Thyroid gland (tissue), 4 donors: ENCODE measurements at regions not wholly inside any gene's neighbourhood (a gene's known extent, or its start where the extent isn't known, plus 50 kb on each side); places are given as distances from the start of the nearest gene placed in this dataset.

ENCODE experiments used
- DNase-seq, 2 donors: peaks; one replicate each; pipeline ENCODE4 v3.0.0-alpha.2; 2019
- H3K27ac ChIP-seq, 3 donors: fragments of 200-600 bp; sonication (generic); 1 replicate in 2 of 3; 2 replicates in 1 of 3; pipeline ENCODE4 v1.5.1; 2016 to 2019; ENCODE audit warnings: mild to moderate bottlenecking in 1 of 3, moderate library complexity in 1 of 3
- H3K27me3 ChIP-seq: fragments of 200-600 bp; sonication (generic); one replicate; pipeline ENCODE4 v1.5.1; 2019
- H3K36me3 ChIP-seq, 2 donors: fragments of 200-600 bp; sonication (generic); one replicate each; pipeline ENCODE4 v1.5.1; 2016 to 2019
- H3K4me1 ChIP-seq, 2 donors: fragments of 200-600 bp; sonication (generic); one replicate each; pipeline ENCODE4 v1.5.1; 2017 to 2019
- H3K4me3 ChIP-seq, 3 donors: fragments of 200-600 bp; sonication (generic); replicated peaks in 1 of 3; 1 replicate in 2 of 3; 2 replicates in 1 of 3; pipeline ENCODE4 v1.5.1; 2016; ENCODE audit warnings: mild to moderate bottlenecking in 1 of 3
- H3K9me3 ChIP-seq: fragments of 200-600 bp; sonication (generic); one replicate; pipeline ENCODE4 v1.5.1; 2017
- POLR2A ChIP-seq, 2 donors: fragments of 450-650 bp; IDR thresholded peaks; one replicate each; pipeline ENCODE4 v1.6.1; 2017; ENCODE audit warnings: antibody characterized with exemption in 2 of 2, mild to moderate bottlenecking in 2 of 2, moderate library complexity in 1 of 2
- WGBS, 2 donors: methylation state at CpG; one replicate each; pipeline ENCODE4 v1.1.5; 2017; 5-methylcytosine and 5-hydroxymethylcytosine counted together
- intact Hi-C: fragments of 100-400 bp; cut with DNase I; formaldehyde crosslinking; loops from one replicate; pipeline ENCODE4 v1.15.1; 2023
- TF ChIP-seq, protein P1 (sequence below), 6 experiments: fragments of 200-600 bp in 3 of 6; fragments of 450-650 bp in 3 of 6; sonication (generic) in 3 of 6; IDR thresholded peaks; one replicate each; pipeline ENCODE4 v1.5.1; 2016 to 2019; ENCODE audit warnings: antibody characterized with exemption in 6 of 6, mild to moderate bottlenecking in 2 of 6, inconsistent platforms in 1 of 6, moderate library complexity in 1 of 6

DNA sequence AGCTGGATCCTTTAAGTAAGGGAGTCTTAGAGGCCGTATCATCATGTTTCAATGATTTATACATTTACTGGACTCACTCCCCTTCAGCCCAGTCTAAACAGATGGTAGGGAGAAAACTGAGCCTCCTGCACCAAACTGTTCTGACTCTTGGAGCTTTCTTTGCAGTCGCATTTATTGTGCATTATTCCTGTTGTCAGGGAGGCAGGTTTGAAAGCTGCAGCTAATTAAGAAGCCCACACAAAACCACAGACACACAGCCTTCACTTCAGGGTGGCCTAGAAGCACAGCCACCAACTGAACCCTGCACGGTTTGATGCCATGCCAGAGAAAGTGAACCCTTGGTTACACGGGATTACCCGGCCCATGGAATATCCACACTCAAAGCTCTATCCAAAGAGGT is 911.0 kb downstream of the UQCRFS1 start:
- intact Hi-C loops, result no loop called here
- H3K4me1 ChIP-seq, result no peaks in the 10 kb centered on the region
- DNase-seq, result no peak
- no peak overlapping the region for H3K4me3 ChIP-seq
- TF ChIP-seq, protein P1, sequence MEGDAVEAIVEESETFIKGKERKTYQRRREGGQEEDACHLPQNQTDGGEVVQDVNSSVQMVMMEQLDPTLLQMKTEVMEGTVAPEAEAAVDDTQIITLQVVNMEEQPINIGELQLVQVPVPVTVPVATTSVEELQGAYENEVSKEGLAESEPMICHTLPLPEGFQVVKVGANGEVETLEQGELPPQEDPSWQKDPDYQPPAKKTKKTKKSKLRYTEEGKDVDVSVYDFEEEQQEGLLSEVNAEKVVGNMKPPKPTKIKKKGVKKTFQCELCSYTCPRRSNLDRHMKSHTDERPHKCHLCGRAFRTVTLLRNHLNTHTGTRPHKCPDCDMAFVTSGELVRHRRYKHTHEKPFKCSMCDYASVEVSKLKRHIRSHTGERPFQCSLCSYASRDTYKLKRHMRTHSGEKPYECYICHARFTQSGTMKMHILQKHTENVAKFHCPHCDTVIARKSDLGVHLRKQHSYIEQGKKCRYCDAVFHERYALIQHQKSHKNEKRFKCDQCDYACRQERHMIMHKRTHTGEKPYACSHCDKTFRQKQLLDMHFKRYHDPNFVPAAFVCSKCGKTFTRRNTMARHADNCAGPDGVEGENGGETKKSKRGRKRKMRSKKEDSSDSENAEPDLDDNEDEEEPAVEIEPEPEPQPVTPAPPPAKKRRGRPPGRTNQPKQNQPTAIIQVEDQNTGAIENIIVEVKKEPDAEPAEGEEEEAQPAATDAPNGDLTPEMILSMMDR (IDR thresholded peaks at IDR 0.05), result no peak
- TF ChIP-seq POLR2A (IDR thresholded peaks at IDR 0.05), result no peak
- no peaks in the 10 kb centered on the region for H3K27me3 ChIP-seq
- 81 to 92% methylated on average over 5 of the region's 5 CpGs for WGBS, 2 donors
- no peaks in the 10 kb centered on the region for H3K36me3 ChIP-seq
- no peaks in the 10 kb centered on the region for H3K9me3 ChIP-seq
- no peak overlapping the region for H3K27ac ChIP-seq

DNA sequence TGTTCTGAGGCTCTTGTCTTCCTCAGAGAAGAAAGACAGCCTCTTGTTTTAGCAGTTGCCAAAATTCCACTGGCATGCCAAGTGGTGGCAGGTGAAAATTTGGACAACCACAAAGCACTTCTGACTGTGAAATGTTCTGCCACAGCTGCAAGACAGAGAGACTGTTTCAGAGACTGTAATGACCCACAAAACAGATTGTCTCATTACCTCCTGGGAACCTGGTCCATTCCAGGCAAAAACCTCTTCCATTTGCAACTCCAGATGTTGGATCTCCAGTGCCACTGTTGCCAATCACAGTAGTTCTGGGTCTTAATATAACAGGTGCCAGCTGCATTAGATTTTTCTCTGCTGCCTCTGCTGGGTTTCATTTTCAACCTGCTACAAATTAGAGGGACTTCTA is 911.5 kb downstream of the UQCRFS1 start:
- no peak for TF ChIP-seq POLR2A (IDR thresholded peaks at IDR 0.05)
- TF ChIP-seq, protein P1 (IDR thresholded peaks at IDR 0.05), result no peak
- Histone ChIP-seq H3K4me3 (no peak overlapping the region), H3K27me3 (no peaks in the 10 kb centered on the region), H3K27ac (no peak overlapping the region), H3K36me3 (no peaks in the 10 kb centered on the region), H3K9me3 (no peaks in the 10 kb centered on the region), H3K4me1 (no peaks in the 10 kb centered on the region)
- no peak for DNase-seq
- intact Hi-C loops, result no loop called here

DNA sequence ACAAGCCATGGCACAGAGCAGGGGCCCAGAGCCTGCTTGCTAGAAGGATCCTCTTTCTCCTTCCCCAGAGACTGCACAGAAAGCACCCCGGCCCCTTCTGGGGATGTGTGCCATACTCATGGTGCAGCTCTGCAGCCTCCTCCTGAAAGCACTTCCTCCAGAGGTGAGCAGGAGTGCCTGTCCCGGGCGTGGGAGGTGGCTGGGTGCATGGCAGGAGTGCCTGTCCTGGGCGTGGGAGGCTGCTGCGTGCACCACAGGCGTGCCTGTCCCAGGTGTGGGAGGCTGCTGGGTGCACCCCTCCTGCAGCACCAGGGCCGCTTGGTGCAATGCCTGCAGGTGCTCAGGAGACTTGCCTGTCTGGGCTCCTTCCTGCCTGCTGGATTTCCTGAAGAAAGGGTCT is 913.3 kb downstream of the UQCRFS1 start:
- intact Hi-C loops, result no loop called here
- H3K36me3 ChIP-seq, result no peaks in the 10 kb centered on the region
- no peak for TF ChIP-seq POLR2A (IDR thresholded peaks at IDR 0.05)
- TF ChIP-seq, protein P1 (IDR thresholded peaks at IDR 0.05), result no peak
- no peak overlapping the region for H3K27ac ChIP-seq
- DNase-seq, result no peak
- H3K27me3 ChIP-seq, result no peaks in the 10 kb centered on the region
- H3K4me1 ChIP-seq, result no peaks in the 10 kb centered on the region
- H3K9me3 ChIP-seq, result no peaks in the 10 kb centered on the region
- 51 to 59% methylated on average over 4 to 7 of the region's 7 CpGs for WGBS, 2 donors
- H3K4me3 ChIP-seq, result no peak overlapping the region

DNA sequence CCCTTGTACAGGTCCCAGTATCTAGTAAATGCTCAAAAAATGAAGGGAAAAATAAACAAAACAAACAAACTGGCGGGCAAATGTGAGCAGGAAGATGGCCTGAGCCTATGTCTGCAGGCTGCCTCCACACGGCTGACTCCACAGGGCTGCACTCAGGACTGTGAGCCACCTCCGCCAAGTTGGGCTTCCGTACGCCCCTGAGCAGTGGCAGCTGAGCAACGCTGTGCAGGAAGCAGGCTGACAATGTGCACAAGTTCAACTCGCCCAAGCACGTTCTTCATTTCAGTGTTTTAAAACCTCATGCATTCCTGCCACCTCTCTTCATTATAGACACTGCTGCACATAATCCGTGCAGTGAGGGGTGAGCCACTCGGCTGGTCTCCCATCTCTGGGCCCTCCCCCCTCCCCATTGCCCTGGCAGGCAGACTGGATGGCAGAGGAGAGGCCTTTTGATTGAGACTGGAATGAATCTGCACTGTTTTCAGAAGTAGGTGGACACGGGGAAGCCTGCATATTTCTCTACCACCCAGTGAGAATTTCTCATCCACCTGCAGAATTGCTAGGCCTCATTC is 915.3 kb downstream of the UQCRFS1 start:
- Histone ChIP-seq H3K4me1 (no peaks in the 10 kb centered on the region), H3K4me3 (no peak overlapping the region), H3K36me3 (no peaks in the 10 kb centered on the region), H3K9me3 (no peaks in the 10 kb centered on the region), H3K27me3 (no peaks in the 10 kb centered on the region), H3K27ac (no peak overlapping the region)
- DNase-seq, result no peak
- 29% methylated on average over 11 of the region's 11 CpGs for WGBS, 2 donors
- no peak for TF ChIP-seq POLR2A (IDR thresholded peaks at IDR 0.05)
- TF ChIP-seq, protein P1 (IDR thresholded peaks at IDR 0.05), result no peak
- intact Hi-C loops, result no loop called here

DNA sequence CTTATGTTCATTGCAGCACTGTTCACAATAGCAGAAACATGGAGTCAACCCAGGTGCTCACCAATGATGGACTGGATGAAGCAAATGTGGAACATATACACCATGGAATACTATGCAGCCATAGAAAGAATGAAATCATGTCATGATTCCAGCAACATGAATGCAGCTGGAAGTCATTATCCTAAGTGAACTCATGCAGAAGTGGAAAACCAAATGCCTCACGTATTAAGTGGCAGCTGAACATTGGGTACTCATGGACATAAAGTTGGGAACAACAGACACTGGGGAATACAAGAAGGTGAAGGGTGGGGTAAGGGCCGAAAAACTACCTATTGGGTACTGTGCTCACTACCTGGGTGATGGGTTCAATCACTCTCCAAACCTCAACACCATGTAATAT is 915.9 kb downstream of the UQCRFS1 start:
- H3K4me1 ChIP-seq, result no peaks in the 10 kb centered on the region

More for the DNA sequence above, 915.9 kb downstream of the UQCRFS1 start:
- H3K27me3 ChIP-seq, result no peaks in the 10 kb centered on the region
- no peak for DNase-seq
- no peaks in the 10 kb centered on the region for H3K36me3 ChIP-seq
- 79% methylated on average over 2 of the region's 2 CpGs for WGBS, 2 donors
- TF ChIP-seq POLR2A (IDR thresholded peaks at IDR 0.05), result no peak
- TF ChIP-seq, protein P1 (IDR thresholded peaks at IDR 0.05), result no peak
- H3K4me3 ChIP-seq, result no peak overlapping the region
- H3K27ac ChIP-seq, result no peak overlapping the region
- intact Hi-C loops, result no loop called here
- H3K9me3 ChIP-seq, result no peaks in the 10 kb centered on the region
